Neural progenitor cell (in vitro differentiated cells): ENCODE measurements at regions not wholly inside any gene's neighbourhood (a gene's known extent, or its start where the extent isn't known, plus 50 kb on each side); places are given as distances from the start of the nearest gene placed in this dataset.

ENCODE experiments used
- CTCF ChIP-seq: fragments of 200-600 bp; sonication (generic); IDR thresholded peaks from 2 replicates; pipeline ENCODE4 v1.5.1; 2017; ENCODE audit warnings: antibody characterized with exemption, mild to moderate bottlenecking
- EZH2 ChIP-seq: fragments of 200-600 bp; sonication (generic); IDR thresholded peaks from 2 replicates; pipeline ENCODE4 v1.6.1; 2017; ENCODE audit warnings: antibody characterized with exemption, mild to moderate bottlenecking, moderate library complexity
- EZH2phosphoT487 ChIP-seq: fragments of 200-600 bp; sonication (generic); IDR thresholded peaks from 2 replicates; pipeline ENCODE4 v1.6.1; 2017; ENCODE audit warnings: antibody characterized with exemption

DNA sequence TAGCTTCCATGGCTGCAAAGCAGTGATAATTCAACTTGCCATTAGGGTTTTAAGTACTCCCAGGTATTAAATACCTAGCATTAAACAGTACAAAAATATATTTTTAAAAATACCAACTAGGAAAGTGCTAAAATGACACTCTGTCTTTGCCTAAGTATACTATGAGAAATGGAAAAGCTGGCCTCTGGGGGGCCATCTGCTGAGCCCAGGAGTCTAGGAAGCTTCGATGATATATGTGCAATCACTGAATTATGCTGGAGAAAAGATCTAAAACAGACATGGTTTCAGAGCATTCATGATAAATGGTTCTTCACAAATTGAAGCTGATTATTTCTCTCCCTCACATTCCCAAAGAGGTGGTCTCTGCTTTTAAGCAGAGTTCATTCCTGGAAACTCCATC, 191.8 kb downstream of the OPA1 start:
- TF ChIP-seq CTCF: no peak
- TF ChIP-seq EZH2: no peak
- no peak for TF ChIP-seq EZH2phosphoT487
